ENCODE measurements at regions not wholly inside any gene's neighbourhood (a gene's known extent, or its start where the extent isn't known, plus 50 kb on each side); places are given as distances from the start of the nearest gene placed in this dataset.
A peak's percentile ranks its signal among the peaks of the same experiment; 100 is the strongest.

- no peaks in the 10 kb centered on the region for H4K20me1 ChIP-seq (ENCODE audit: control insufficient read depth, insufficient read depth)
- in situ Hi-C loops (cut with MboI), result no loop called here
- H3K27ac ChIP-seq (ENCODE audit: control insufficient read depth, insufficient read depth), result no peak overlapping the region
- H3K36me3 ChIP-seq (ENCODE audit: control insufficient read depth in 2 of 2, insufficient read depth in 2 of 2, low read length in 1 of 2), result no peaks in the 10 kb centered on the region
- ChIA-PET RAD21 (ENCODE audit: unreplicated experiment) (no interaction called here), POLR2A (no interaction called here), SMC1A (ENCODE audit: uncharacterized antibody, unreplicated experiment) (no interaction called here), CTCF (no interaction called here)
- H3K4me1 ChIP-seq (ENCODE audit: control insufficient read depth, insufficient read depth, low read length), result no peaks in the 10 kb centered on the region
- DNase-seq (ENCODE audit: low read depth, low spot score) (no peak), FAIRE-seq (no peak), ATAC-seq (peak; percentile 71)
- H3K79me2 ChIP-seq (ENCODE audit: control insufficient read depth, insufficient read depth, low read length), result no peaks in the 10 kb centered on the region
- no peak overlapping the region for H3K4me3 ChIP-seq
- intact Hi-C loops (cut with micrococcal nuclease; ENCODE audit: unreplicated experiment), result no loop called here
- H3K27me3 ChIP-seq (replicated peaks in 1 of 2; ENCODE audit: control insufficient read depth in 2 of 2, insufficient read depth in 2 of 2, low read length in 1 of 2), result no peaks in the 10 kb centered on the region
- H3K9ac ChIP-seq (ENCODE audit: control insufficient read depth, insufficient read depth, low read length), result no peak overlapping the region
- no peak overlapping the region for H3K4me2 ChIP-seq (ENCODE audit: control insufficient read depth, insufficient read depth)
- WGBS (ENCODE audit: insufficient coverage, insufficient replicate concordance, low lambda C conversion rate, missing lambda C conversion rate), result 0% methylated on average over 5 of the region's 5 CpGs
- no peak overlapping the region for H2AFZ ChIP-seq (ENCODE audit: control insufficient read depth, low read depth, low read length)
- no TSS peak for BruUV-seq (replicated peaks)
- H3K9me3 ChIP-seq (replicated peaks; ENCODE audit: control insufficient read depth, insufficient read depth, low read length), result no peaks in the 10 kb centered on the region
- TF ChIP-seq JUNB (IDR thresholded peaks at IDR 0.05) (peak; percentile 52), ASH2L (IDR thresholded peaks at IDR 0.05; ENCODE audit: borderline replicate concordance, low read depth) (no peak)
Measured at GRCh38 chr7:13099154-13099795, 411.8 kb downstream of the ARL4A start.

- Histone ChIP-seq H3K4me2 (ENCODE audit: control insufficient read depth, insufficient read depth) (no peak overlapping the region), H3K27me3 (replicated peaks in 1 of 2; ENCODE audit: control insufficient read depth in 2 of 2, insufficient read depth in 2 of 2, low read length in 1 of 2) (no peaks in the 10 kb centered on the region), H2AFZ (ENCODE audit: control insufficient read depth, low read depth, low read length) (no peak overlapping the region), H3K79me2 (ENCODE audit: control insufficient read depth, insufficient read depth, low read length) (no peaks in the 10 kb centered on the region), H4K20me1 (ENCODE audit: control insufficient read depth, insufficient read depth) (no peaks in the 10 kb centered on the region), H3K4me1 (ENCODE audit: control insufficient read depth, insufficient read depth, low read length) (no peaks in the 10 kb centered on the region), H3K27ac (ENCODE audit: control insufficient read depth, insufficient read depth) (no peak overlapping the region), H3K36me3 (ENCODE audit: control insufficient read depth in 2 of 2, insufficient read depth in 2 of 2, low read length in 1 of 2) (no peaks in the 10 kb centered on the region), H3K9me3 (replicated peaks; ENCODE audit: control insufficient read depth, insufficient read depth, low read length) (no peaks in the 10 kb centered on the region), H3K9ac (ENCODE audit: control insufficient read depth, insufficient read depth, low read length) (no peak overlapping the region), H3K4me3 (no peak overlapping the region)
- no peak for TF ChIP-seq SKIL (IDR thresholded peaks at IDR 0.05; ENCODE audit: low read depth, poor library complexity, severe bottlenecking)
- TF ChIP-seq FOXK2 (IDR thresholded peaks at IDR 0.05), result no peak
- no peak for TF ChIP-seq CEBPB (IDR thresholded peaks at IDR 0.05; ENCODE audit: borderline replicate concordance in 1 of 2, low read depth in 2 of 2, low read length in 2 of 2)
- TF ChIP-seq YY1 (IDR thresholded peaks at IDR 0.05; ENCODE audit: low read depth, low read length), result no peak
- TF ChIP-seq POLR2A (IDR thresholded peaks at IDR 0.05; ENCODE audit: low read depth, low read length), result no peak
- no peak for TF ChIP-seq PML (IDR thresholded peaks at IDR 0.05; ENCODE audit: low read length)
- ChIA-PET POLR2A (no interaction called here), SMC1A (ENCODE audit: uncharacterized antibody, unreplicated experiment) (interaction anchor here (0.8 kb wide), 1 partner anchor 580 kb away, joined by 3 read pairs; no protein-coding TSS in a partner anchor), RAD21 (ENCODE audit: unreplicated experiment) (no interaction called here), CTCF (no interaction called here)
- in situ Hi-C loops (cut with MboI), result no loop called here
- intact Hi-C loops (cut with micrococcal nuclease; ENCODE audit: unreplicated experiment), result no loop called here
- WGBS (ENCODE audit: insufficient coverage, insufficient replicate concordance, low lambda C conversion rate, missing lambda C conversion rate), result 0% methylated on average over 1 of the region's 1 CpG
- DNase-seq (ENCODE audit: low read depth, low spot score) (no peak), FAIRE-seq (no peak), ATAC-seq (no peak)
- BruUV-seq (replicated peaks), result no TSS peak
Measured at GRCh38 chr7:13104128-13104527, 416.7 kb downstream of the ARL4A start.

Data from GM12878 (cell line).